Skin of body (tissue), 1 donor: ENCODE measurements at regions not wholly inside any gene's neighbourhood (a gene's known extent, or its start where the extent isn't known, plus 50 kb on each side); places are given as distances from the start of the nearest gene placed in this dataset.

Source experiments
- DNase-seq: peaks from one replicate; lab custom pipeline; 2025; lab: John Stamatoyannopoulos, UW

DNA sequence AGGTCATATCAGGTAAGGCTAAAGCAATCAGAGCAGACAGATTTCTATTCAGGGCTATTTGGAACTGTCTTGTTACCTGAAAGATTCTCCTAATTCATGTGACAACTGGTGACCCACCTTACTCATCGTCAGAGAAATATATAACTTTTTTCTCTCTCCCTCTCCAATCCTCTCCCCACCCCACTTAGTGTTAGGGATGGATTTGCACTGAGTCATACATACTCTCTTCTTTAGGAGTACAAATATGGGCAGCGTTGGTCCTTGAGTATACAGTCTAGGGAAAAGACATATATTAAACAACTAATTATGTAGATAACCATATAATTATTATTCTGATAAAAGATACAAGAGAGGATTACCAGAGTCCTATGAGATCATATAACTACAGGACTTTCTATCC, 246.3 kb downstream of the HHIPL2 start:
- no peak for DNase-seq

DNA sequence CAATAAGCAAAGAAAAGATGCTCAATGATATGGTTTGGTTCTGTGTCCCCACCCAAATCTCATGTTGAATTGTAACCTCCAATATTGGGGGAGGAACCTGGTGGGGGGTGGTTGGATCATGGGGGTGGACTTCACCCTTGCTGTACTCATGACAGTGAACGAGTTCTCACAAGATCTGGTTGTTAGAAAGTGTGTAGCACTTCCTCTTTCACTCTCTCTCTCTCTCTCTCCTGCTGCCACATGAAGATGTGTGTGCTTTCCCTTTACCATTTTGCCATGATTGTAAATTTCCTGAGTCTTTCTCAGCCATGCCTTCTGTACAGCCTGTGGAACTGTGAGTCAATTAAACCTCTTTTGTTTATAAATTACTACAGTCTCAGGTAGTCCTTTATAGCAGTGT, 248.4 kb downstream of the HHIPL2 start:
- DNase-seq, result no peak

DNA sequence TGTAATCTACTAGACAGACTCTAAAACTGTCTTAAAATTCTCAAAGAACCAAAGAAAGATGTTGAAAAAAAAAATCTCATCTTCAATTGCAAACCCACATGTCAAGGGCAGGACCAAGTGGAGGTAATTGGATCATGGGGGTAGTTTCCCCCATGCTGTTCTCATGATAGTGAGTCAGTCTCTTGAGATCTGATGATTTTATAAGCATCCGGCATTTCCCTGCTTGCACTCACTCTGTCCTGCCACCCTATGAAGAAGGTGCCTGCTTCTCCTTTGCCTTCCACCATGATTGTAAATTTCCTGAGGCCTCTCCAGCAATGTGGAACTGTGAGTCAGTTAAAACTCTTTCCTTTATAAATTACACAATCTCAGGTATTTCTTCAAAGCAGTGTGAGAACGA, 257.0 kb downstream of the HHIPL2 start:
- no peak for DNase-seq

DNA sequence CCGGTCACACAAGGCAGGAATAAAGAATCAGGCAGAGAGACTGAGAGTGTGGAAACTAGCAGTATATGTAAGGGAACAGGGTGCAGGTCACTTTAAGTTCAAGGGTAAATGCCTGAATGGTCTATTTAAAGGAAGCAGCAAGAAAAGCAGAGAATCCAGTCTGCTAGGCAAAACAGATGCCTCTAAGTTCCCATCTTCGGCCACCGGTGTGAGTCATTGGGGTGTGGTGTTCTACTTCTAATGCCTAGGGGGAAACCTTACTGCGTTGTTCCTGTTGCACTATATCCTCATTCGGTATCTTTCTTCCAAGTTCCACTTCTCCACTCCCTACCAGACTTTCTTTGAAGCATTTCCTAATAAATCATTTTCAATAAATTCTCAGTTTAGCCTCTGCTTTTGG, 259.9 kb downstream of the HHIPL2 start:
- DNase-seq, result peak; percentile 32

DNA sequence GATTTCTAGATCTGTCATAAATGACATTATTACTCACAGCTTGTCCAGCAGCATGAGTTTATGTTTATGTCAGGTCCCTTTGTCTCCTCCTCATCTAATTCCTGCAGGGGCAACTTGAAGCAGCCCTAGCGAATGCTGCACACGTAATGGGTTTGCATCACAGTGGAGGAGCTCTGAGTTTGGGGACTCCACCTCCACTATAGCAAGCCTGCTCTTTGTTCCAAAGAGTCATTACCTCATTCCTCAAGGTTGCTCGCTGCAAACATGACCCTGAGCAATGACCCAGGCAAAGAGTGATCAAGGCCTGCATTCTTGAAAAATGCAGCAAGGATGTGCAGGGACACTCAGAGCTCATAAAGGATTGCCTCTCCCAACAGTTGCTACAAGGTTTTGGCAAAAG, 261.9 kb downstream of the HHIPL2 start:
- DNase-seq, result no peak

DNA sequence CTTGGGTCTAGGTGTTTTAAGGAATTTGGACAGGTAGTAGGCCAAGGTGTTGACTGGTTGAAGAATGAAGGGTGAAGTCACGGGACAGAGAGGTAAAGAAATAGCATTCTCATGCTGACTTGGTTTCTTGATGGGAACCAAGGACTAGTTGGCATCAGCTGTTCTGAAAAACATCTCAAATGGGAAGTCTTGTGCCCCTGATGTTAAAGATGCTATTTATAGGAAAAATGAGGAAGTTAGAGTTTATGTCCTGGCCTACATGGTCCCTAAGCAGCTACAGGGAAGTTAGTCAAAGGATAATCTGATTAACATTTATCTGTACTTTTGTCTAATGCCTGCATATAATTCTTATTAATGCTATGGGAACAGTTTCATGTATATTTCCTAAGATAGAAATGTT, 262.4 kb downstream of the HHIPL2 start:
- DNase-seq, result no peak

DNA sequence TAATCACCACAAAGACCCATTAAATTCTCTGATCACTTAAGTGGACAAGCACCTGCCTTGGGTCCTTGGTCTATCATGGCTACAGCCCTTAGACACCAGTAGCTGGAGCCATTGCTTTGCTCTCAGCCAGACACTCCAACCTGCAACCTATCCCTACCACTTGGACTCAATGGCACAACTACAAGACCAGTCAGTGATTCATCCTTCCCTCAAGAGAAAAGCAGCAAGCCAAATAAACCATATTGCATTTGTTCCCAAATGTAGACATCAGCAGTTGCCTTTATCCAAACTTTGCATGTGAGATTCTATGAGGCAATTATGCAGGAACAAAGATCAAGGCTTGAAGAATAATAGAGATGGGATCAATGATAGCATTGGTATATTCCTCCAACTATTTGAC, 263.4 kb downstream of the HHIPL2 start:
- no peak for DNase-seq

DNA sequence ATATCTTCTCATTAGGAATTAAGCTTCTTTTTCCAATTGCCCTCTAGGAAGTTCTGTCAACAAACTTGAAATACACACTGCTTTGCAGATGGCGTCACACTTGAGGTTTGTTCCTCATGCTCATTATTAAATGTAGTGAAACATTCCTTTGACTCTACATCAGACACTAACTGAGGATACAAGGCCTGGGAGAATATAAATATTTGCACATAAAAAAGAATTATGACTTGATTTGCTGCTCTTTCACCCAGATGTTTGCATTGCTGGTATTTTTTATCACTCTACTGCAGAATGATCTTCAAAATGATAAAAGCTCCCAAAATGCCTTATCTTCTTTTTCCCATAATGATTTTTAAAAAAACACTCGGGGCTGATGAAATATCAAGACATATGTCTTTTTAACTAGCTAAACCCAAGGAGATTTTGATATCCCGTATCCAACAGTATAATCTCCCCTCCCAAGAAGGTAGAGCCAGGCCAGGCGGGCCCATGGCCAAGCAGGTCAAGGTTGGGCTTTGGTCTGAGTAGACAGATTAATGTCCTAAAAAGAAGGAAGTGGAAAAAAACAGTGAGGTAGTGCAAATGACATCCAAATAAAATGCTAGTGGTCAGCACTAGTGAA, 264.6 kb downstream of the HHIPL2 start:
- DNase-seq, result peak; percentile 95

DNA sequence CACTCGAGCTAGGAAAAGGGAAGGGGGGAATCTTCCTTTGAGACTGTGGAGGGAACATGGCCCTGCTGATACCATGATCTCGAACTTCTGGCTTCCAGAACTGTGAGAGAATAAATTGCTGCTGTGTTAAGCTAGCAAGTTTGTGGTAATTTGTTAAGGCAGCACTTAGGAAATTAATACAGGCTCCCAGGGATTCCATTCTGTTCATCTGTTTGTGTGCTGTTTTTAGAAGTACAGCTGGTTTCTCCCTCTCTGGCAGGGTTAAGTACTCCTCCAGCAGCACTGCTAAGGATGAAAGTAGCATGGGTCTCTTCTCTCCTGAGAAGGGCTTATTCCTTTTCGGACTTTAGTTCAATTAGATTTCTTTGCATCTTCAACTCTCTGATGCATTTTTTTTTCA, 268.3 kb downstream of the HHIPL2 start:
- DNase-seq, result no peak

DNA sequence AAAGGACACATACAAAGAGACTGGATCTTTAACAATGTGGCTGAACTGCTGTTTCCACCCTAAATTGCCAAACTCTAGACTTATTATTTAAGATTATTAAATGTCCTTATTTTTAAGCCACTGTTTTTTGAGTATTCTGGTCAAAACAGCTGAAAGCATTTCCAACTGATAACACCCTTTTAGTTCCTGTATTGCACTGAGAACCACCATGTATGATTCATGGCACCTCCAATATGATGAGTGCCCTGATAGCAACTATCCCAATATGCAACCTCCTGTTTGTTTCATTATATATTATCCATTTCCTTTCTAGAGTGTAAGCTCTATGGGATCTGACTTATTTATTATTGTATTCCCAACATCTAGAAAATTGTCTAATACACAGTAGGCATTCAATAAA, 269.4 kb downstream of the HHIPL2 start:
- DNase-seq, result no peak

DNA sequence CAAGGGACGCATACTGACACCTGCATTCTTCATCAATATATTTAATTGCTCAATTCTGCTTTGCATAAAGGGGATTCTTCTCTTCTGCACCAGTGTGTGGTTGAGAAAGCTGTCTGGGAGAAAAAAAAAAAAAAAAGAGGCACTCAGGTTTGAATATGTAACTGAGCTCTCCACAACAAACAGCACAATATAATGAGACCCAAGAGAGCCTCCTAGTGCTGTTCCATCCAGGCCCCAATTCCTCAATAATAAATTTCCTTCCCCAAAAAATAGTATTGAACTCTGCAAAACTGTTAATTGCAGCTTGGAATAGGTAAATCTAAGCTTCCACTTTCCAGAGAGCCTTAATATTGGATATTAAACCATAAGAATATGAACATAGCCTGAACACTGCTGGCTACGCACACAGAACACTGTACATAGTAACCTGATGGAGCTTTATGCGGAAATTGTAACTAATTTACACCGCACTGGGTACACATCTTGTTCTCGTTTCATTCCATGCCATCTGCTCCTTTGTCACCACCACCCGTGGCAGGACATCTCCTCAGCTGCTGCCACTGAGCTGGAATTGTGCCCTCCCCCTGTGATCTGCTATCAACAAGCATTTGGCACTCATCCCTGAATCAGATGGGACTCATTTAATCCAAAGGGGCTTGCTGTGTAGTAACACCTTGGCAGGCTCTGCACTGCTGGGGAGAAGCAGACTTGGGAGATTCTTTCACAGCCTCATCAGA, 272.0 kb downstream of the HHIPL2 start:
- DNase-seq, result no peak

DNA sequence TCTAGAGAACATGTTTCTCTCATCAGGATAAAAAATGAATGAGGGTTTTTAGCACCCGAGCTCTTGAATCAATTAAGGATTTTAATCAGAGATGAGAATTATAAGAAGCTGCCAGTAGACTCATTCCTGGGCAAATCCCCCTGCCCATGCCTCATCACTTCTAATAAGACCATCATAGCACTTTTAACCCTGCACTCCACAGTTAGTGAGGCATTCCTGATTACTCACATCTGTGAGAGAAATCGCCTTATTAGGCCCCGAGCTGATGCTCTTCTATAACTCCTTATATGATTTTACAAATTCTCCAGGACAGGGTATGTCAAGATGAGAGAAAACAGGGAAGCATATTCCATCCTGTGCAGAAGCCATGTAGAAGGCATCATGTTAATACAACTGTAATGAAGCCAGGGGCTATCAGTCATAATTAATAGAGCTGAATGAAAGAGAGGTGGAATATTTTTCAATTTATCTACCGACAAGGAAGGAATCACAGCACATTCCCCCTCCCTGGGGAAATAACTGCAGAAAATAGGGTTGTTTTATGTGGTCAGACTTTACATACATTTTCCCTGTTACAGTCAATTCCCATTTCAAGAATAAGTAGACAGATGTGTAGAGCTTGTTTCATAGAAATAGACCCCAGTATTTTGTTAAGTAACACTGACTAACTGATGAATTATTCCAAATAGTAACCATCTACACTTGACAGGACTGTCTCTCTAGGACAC, 272.7 kb downstream of the HHIPL2 start:
- DNase-seq, result no peak

DNA sequence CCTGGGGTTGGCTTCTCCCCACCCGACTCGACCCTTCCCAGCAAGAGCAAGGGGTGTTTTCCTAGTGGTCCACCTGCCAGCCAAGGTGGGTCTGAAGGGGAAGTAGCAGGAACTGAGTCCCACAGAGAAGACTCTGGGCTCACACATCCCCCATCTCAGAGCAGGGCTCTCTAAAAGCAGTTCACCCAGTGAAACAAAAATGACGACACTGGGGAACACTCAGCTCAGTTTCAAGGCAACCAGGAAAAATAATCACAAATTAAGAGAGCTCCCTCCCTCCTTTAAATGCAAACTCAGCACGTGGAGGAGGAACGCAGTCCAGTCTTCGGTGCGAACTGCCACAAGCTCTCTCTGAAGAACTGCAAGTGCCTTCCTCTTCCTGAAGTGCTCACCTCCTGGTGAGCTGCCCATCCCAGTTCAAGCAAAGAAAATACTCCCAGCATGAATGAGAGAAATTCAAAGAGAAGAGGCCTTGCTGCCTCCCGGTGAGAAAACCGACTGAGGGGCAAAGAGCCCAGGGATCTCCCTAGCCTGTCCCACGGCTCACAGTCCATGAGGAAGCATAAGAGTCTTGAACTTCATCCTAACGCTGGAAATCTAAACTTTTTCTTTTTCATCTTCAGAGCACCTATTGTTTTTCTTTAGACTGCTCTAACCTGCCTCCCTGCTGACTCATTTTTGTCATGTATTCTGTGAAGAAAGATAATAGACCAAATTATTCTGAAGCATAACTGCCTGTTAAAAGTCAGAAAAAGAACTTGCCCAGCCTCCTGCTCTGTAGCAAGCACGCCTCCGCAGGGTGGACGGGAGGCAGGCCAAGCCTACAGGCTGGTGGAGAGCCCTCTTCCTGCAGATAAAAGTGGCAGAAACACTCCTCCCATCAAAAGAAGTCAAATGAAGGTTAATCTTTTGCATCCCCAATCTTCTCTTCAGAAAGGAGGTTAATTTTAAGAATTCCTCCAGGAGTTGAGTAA, 281.4 kb downstream of the HHIPL2 start:
- no peak for DNase-seq

DNA sequence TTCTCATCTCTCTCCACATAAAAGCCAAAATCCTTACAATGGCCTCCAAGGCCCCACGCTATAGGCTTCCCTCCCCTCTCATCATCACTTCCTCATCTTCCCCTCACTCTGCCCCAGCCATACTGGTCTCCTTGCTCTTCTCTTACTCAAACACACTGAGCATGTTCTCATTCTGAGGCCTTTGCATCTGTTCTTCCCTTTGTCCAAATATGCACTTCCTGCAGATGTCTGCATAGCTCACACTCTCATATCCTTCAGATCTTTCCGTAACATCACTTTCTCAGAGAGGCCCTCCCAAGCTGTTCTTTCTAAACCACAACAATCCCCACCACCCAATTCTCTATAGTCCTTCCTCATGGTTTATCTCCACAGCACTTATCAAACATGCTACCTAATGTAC, 284.1 kb downstream of the HHIPL2 start:
- DNase-seq, result no peak

DNA sequence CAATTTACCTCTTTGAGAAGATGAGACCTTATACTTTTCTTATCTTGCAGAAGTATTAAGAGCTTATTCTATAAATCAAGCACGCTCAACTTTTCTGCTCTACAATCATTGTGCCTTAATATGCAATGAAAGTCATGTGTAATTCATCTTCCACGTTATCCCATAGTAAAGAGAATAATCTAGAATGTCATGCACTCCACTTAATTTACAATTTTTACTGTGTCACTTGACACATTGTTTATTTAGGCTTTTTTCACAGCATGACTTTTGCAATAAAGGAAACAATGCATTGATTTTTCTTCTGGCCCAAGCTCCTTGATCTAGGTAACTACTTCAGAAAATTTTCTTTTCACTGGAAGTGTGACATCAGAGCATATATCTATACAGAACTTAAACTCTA, 290.9 kb downstream of the HHIPL2 start:
- no peak for DNase-seq

DNA sequence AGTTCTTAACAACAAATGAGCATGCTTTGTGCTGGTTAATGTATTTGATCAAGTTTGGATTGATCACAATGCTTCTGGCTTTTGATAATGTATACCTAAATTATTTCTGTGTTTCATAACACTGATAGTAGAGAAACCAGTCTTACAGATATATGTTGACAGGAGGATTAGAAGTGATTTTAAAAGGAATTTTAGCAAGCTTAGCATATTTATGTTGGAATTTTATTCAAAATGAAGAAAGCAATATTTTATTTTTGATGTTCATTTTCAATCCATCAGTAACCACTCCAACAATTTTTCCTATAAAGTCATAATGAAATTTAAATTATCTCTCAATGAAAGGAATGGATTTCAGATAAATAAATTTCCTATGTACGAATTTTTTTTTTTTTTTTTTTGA, 291.8 kb downstream of the HHIPL2 start:
- DNase-seq, result no peak

DNA sequence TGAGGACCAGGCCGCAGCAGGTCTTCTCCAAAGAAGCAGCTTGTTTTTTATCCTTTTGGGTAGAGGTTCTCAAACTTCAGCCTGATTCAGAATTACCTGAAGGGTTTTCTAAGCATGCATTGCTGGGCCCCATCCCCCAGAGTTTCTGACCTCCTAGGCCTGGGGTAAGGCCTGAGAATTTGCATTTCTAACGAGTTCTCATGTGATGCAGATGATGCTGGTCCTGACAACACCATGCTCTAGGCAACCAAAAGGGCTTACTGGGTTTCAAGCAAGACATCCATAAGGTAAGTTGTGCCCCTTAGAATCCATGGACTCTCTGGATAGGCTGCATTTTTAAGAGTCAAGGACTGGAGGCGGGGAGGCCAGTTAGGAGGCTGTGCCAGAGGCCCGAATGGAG, 295.1 kb downstream of the HHIPL2 start:
- DNase-seq, result no peak

DNA sequence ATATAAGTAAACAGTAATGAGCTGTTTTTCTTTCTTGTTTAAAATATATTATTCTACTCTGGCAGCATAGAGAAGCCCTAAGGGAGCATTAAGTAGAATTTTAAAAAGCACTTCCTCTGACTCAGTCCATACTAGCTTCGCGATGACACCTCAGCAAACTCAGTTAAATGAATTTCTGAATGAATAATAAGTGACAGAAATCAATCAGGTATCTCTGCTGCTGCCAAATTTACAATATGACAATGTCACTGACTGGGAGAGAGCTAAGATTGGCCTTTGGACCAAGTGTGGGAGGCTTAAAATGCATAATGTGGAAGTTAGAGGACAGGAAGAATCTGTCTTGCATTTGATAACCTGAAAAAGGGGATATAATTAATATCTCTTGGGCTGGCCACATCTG, 296.1 kb downstream of the HHIPL2 start:
- no peak for DNase-seq

DNA sequence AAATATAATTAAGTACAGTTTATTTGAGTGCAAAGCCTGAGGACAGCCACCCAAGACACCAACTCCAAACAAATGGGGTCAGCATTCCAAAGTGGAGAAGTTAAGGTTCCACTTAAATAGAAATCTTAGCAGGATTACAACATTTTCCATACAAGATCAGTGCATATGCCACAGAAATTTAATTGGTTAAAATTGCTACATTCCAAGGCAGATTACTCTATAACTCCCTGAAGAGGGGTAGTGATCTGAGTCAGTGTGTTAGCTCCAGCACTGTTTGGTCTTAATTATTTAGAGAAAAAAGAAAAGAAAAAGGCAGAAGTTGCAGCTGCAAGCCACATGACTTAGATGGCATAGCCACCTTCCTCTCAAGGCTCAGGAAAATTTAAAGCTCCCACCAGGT, 297.5 kb downstream of the HHIPL2 start:
- peak; percentile 66 for DNase-seq

DNA sequence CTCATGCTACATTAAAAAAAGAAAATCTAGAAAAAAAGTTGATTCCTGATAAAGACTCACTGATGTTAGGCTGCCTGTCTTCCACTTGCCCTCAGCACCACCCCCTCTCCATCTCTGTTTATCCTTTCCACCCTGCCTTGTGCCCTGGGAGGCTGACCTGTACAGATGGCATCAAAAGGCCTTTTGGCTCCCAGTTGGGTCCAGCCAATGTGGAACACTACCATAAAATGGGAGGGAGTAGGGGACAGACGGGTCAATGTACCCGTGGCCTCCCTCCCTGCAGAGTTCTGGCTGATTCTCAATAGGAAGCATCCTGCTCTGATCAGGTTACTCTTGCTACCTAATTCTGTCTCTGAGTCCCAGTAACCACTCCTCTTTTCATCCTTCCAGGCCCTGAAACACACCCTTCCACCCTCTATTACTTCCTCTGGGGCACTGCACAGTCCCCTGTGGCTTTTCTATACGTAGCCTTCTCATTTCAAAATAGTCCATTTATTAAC, 300.0 kb downstream of the HHIPL2 start:
- DNase-seq, result no peak

DNA sequence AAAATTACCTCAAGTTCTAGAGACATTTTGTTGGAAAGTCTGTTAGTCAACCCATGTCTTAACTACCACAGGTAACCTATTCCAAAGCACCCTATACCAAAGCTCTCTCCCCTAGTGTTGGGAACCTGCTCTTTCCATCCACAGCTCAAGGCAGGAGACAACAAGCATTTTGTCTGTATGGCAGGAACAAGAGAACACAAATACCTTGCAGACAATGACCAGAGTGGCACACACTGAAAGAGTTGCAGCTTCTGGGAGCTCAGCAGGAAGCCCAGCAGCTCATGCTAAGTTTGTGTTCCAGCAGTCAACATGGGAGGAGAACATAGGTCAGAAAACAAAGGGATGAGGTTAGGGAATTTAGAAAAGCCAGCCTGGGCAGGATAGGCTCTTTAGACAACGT, 300.8 kb downstream of the HHIPL2 start:
- no peak for DNase-seq
